Glomerular endothelial cell (primary cell): ENCODE measurements at regions not wholly inside any gene's neighbourhood (a gene's known extent, or its start where the extent isn't known, plus 50 kb on each side); places are given as distances from the start of the nearest gene placed in this dataset.

ENCODE experiments used
- DNase-seq: peaks from one replicate; pipeline ENCODE4 v3.0.0-alpha.2; 2011; ENCODE audit warnings: low read depth, low spot score; ENCODE audit errors: extremely low read depth

DNA sequence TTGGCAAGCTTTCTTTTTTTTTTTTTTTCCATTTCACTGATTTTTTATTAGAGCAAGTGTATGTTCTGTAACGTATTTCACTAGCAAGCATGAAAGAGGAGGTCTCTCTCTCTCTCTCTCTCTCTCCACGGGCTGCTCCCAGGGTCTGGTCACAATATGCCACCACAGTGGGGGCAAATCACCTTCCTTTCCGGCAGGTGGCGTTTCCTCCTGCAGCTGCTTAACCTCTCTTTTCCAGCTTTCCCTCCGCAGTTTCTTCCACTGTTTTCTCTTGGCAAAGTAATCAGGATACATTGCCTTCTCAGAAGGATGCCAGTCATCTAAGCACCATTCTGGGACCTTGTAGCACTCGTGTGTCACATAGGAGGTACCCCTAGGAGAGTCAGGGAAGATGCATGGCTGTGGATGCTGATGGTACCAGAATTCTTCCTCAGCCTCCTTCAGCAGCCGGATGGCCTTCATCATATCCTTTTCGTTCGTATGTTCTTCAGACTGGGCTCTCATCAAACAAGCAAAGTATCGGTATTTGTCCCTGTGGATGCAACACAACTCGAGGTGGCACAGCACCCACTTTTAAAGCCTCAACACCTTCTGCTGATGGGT is 197.3 kb upstream of the PODXL start:
- no peak for DNase-seq

DNA sequence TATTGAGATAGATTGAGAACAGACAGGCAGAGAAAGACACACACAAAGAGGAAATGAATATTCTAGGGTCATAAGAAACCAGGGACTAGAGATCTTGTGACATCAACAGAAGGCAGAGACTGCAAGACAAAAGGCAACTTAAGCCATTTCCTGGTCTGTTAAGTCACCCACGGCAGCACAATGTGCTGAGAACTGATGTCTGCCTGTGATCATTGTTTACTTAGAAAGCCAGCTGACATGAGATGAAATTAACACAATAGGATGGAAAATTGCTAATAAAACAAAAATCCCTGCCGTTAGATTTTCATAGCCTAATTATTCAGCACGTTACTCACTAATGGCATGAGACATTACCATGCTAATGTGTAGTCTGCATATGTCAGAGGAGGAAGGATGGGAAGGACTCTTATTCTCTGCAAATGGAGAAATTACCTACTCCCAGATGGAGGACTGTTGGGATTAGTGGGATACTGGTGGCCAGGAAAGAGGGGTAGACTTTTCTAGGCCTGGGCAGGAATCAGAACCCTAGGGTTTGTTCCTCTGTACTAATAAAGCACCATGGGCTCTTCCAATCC is 191.3 kb upstream of the PODXL start:
- no peak for DNase-seq

DNA sequence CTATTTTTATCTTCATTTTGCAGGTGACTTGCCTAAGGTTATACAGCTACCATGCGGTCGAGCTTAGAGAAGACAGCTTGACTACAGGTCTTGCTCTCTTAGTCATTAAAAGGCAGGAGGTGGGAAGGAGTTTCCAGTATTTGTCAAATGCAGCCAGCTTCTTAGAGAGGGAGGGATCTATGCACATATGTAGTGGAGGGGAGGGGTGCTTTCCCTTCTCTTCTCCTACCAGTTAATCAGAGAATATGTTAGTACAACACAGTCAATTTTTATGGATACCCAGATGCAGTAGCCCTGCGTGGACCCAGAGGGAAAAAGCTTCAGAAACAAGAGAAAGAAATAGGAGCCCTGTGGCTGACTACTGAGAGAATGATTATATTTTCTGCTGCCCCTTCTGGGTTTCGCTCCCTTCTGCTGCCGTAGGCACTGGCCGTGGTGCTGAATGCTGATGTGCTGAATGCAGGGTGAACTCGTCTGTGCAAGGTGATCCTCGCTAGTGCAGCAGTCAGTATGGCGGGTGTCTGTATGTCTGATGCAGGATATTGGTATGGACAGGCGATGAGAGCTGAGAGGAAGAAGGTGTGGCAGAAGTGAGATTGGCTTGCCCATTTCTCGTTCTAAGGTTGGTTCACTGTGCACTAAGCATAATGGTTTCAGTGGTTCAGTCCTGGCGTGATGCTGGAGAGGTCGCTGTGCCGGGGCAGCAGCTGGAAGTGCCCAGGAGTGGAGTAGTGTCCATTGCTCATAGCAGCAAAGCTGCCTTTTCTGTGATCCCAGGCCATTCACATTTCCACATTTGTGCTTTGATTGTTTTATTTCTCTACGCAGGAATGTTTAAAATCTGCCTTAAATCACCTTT is 189.2 kb upstream of the PODXL start:
- no peak for DNase-seq

DNA sequence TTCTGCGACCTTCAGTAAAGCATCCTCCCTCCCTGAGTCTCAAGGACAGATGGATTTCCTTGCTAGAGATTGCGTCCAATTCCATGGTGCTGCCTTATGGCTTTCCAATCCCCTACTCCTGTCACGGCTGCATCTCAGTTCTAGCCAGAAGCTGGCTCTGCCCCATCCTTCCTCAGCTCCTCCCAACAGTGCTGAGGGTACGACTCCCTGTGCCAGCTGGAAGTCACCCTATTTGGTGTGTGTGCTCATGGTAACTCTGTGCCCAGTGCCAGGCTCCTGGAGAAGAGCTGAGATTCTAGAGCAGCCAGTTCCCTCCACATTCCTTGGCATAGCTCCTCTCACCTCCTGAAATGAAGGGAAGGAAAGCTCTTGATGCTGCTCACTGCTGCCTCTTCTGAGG is 185.0 kb upstream of the PODXL start:
- DNase-seq = no peak

DNA sequence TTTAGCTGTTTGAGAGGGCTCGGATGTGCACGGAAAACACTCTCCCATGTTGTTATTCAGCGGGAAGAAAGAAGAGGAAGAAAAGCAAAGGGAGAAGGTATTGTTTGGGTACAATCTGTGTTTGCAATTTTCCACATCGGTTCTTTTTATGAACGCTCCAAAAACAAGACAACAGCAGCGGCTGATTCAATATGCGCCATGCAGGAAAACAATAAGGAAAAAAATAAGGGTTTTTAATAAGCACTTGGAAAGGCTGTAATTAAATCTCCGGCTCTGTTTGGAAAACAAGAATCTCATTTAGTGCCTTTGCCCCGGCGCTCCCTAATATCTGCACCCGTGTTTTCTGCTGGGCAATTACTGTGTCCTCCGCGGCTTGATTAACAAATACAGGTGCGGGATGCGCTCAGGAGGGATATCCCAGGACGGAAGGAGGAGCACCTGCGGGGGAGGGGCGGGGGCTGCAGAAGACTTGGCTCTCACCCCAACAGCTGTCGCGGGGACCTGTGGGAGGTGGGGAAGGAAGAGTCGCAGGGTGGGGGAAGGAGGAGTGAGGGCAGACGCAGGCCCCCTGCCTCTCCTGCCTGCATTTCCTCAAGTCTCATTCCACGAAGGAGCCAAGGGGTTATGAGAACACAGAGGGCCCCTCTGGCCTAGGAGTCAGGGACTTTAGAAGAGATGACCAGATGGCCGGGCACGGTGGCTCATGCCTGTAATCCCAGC is 181.5 kb upstream of the PODXL start:
- no peak for DNase-seq

DNA sequence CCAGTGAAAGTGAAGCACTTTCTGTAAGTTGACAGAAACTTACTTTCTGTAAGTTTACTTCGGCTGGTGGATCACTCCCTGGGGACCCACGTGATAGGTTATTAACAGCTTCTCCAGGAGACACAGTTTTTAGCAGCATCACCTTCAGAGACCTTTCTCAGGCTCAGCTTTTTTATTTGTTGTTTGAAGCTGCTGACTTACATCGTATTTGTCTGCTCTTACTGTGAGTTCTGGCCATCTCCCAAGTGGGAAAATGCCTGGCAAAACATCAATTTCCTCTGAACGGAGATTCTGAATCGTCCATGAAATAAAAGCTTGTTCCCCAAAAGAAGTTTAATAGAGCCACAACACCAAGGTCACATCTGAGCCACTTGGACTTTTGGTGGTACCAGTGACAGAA is 178.7 kb upstream of the PODXL start:
- DNase-seq = no peak

DNA sequence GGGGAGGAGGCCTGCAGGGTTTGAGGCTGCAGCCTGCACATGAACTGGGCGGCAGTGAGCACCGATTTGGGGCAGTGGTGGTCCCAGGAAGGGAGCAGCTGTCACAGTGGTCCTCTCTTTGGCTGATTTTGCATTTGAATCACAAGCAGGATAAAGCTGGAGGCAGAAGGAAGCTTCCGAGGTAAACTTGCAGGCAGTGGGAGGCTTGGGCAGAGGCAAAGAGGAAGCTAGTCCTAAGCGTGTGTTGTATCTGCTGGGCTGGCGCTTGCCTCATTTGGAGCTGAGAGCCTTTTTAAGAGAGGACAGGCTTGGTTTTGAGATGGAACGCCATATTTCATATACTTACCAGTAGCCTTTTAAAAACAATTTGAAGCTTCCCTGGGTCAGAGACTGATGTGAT is 177.2 kb upstream of the PODXL start:
- no peak for DNase-seq

DNA sequence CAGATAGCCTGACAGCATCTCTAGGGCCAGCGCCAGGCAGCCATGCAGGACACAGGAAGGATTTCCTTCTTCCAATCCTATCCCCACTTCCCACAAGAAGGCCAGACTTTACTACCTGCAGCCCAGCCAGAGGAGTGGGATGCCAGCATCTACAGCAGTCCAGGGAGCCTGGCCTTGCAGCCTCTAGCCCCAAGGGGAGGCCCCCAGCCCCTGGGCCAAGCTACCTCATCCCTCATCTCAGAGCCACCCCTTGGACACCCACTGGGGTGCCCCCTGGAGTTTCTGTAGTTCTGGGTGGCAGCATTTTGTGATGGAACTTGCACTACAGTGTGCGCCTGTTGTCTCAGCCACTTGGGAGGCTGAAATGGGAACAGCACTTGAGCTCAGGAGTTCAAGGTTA is 170.8 kb upstream of the PODXL start:
- no peak for DNase-seq

DNA sequence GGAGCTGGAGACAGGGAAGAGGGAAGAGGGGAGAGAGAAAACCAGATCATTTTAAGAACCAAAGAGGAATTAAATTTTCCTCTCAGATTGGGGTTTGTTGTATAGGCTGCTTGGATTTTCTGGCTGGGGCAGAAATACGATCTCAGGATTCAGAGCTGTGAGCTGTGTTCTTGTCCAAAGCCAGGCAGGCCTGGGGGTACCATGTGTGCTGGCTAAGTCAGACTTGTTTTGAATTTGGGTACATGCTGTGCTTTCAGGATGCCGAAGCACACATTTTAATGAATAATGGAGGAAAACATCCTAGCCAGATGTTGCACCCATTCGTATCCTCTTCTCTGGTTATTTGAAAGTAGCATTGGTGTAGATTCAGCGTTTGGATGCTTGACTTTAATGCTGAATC is 170.3 kb upstream of the PODXL start:
- no peak for DNase-seq

DNA sequence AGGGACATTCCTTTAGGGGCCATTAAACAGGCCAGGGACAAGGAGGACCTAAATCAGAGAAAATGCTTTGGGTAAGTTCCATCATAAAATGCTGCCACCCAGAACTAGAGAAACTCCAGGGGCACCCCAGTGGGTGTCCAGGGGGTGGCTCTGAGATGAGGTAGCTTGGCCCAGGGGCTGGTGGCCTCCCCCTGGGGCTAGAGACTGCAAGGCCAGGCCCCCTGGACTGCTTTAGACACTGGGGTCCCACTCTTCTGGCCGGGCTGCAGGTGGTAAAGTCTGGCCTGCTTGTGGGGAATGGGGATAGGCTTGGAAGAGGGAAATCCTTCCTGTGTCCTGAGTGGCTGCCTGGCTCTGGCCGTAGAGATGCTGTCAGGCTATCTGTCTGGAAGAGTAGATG is 169.6 kb upstream of the PODXL start:
- DNase-seq = no peak

DNA sequence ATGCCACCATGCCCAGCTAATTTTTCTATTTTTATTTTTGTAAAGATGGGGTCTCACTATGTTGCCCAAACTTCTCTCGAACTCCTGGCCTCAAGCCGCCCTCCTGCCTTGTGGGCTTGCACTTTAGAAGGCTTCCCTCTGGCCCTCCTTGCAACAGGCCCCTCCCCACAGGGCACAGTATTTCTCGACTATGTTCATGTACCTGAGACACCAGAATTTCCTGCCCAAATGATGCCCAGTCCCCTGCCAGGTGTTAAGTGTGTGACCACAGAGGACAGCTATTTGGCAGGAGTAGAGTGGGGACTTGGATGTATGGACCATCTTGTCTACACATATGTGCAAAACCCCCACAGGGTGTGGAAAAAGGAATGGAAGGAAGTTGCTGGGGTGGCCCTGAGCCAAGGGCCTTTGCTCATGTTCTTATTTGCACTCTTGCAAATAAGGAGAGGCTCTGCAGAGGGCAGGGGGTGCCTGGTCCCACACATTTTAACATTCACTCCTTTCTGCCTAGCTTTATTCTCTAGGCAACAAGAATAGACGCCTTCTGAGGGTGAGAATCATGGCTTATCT is 168.4 kb upstream of the PODXL start:
- DNase-seq = no peak

DNA sequence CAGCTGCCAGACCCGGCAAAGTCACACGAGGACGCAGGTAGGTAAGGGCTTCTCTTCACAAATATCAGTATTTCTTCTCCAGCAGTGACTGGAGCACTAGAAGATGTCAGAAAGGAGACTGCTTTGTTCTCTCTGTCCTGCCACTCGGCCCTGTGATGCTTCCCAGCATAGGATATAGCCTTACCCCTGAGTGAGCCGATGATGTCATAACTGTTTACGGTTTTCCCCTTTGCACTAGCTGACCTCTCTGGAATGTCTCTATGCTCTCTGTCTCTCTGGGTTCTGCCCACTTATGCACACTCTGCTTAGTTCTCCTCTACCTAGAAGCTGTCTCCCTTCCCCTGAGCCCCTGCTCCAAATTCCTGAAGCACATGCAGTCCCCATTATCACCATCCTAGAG is 167.5 kb upstream of the PODXL start:
- DNase-seq = no peak

DNA sequence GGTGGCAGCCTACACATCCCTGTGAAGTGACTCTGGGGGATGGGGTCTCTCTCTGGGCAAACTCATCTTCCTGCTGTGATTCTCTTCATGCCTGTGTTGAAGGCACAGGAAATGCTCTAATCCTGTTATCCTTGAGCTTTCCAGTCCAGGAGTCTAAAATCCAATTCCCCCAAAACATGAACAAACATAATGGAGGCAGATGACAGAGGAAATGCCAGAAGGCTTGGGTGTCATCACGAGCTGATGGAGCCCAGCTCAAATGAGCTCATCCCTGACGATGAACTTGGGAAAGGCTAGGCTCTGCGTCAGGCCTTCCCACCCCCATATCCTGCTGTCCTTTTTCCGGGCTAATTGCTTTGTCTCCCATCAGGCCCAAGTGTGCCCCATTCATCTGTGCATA is 165.9 kb upstream of the PODXL start:
- DNase-seq = no peak

DNA sequence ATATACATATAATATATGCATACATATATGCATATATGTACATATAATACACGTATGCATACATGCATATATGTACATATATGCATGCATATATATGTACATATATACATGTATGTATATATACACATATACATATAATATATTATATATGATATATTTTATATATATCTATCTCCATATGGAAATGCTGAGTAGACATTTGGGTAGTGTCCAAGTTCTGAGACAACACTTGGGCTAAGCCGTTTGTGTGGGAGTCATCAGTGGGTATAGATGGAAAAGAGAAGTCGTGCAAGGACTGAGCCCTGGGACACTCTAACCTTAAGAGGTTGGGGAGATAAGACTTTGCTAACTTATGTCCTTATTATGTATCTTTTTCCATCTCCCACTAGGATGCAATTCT is 165.2 kb upstream of the PODXL start:
- DNase-seq = no peak

DNA sequence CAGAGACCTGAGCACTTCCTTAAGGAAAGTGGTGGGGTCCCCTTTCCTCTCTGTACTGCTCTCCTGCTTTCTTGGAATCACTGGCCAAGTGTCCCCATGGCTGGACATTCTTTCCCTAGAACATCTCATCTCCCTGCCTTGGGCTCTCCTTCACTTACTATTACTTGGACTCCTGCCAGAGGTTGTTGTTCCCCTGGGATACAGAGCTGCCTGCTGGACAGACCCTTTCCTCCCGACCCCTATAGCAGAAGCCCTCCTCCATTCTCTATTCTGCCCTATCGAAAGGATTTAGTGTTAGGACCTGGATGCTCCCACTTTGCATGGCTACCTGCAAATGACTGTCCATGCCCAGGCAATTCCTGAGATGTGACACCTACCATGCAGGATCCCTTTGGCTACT is 164.3 kb upstream of the PODXL start:
- DNase-seq = no peak

DNA sequence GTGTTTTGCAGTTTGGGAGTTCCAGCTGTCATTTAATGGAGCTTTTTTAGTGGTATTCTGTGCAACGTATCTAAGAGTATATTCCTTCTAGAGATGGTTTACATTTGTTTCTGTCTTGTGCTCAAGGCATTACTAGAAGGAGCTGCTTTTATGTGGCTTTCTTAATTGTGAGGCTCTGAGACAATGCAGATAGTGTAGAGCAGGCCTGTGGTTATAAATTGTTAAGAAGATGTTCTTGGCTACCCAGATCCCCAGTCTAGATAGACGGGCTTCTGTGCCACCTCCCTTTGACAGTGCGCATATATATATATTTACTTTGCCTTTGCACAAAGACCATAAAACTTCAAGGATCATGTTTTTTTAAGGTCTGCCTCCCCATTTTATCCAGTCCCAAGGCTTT is 160.8 kb upstream of the PODXL start:
- no peak for DNase-seq

DNA sequence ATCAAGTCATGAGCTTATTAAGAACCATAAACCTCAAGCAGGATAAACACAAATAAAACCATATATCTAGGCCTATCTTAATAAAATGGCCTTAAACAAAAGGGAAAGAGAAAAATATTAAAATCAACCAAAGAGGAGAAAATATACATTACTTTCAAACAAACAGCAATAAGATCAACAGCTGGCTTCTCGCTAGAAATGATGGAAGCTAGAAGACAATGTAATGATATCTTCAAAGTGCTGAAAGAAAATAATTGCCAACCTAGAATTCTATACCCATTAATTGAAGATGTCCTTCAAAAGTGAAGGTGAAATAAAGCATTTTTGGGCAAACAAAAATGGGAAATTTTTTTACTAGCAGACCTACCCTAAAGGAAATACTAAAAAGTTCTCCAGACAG is 142.9 kb upstream of the PODXL start:
- no peak for DNase-seq

DNA sequence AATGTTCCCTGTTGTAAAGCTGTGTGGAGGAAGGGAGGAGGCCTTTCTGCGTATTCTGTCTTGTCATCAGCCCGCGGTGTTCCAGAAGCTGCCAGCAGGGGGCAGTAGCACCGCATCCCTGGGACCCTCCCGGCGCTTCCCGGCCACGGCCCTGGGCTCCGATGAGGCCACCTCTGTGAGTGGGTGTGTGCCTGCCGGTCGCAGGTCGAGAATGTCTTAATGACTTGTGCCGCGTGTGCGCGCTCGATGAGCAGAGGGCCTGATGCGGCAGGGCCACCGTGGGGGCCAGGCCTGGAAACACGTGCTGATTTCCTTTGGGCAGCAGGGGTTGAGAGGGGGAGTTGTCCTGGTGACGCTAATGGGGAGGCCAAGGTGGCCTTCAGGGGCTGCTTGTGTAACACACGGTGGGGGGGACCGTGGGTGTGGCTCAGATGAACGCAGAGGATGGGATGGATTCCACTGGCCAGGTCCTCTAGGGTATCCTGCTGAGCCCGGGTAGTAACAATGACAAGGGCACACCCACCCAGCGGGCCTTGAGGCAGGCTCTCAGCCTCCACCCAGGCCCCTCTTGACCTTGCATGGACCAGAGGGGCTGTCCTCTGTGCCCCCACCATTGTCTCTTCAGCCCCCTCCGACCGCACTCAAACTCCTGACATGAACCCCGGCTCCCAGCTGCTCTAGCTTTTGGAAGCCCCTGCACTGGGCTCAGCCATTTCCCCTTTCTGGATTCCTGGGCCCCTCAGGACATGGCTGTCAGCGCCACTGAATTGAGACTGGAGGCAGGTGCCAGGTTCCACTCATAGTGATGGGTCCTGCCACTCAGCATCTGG is 135.9 kb upstream of the PODXL start:
- DNase-seq = no peak

DNA sequence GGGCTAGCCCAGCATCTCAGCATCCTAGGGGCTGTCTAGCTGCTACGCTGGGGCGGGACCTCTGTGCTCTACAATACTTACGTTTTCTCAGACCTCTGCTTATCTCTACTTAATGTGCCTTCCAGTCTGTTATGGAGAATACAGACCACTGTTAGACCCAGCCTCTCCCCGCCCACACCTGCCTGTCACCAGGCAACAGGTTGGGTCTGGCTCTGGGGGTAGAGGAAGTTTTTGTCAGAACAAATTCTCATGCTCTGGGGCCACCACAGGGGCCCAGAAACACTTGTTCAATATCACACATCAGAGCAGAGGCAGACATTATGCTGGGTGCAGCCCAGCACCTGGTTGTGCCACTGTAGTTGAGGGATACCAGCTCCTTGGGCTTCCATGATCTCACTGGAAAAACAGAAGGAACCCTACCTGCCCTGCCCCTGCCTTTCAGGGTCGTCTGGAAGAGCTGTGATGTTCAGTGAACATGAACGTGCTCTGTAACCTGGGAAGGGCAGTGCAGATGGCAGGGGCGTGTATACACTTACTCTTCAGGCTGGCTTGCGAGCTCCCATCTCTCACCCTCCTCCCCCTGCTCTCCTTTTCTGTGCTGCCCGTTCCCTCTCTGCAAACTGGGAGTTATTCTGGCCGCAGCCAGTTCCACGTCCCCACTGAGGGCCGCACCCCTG is 135.2 kb upstream of the PODXL start:
- DNase-seq = no peak

DNA sequence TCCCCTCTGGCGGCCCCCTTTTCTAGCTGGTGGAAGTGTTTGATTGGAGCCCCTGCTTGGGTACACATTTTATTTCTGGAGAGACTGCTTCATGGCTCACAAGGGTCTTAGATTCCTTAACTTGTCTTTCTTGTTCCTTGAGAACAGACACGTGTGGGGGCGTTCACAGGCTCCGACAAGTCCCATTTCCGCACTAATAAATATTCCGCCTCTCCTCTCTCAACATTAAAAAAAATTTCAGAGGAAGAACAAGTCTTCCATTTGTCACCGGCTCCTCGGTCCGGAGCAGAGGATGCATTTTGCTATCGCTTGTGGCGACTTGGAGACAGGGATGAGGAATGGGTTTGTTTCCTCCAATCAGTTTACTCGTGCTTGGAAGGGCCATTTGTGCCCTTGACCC is 134.0 kb upstream of the PODXL start:
- no peak for DNase-seq
